OCI-M2 (cell line): ENCODE measurements at regions not wholly inside any gene's neighbourhood (a gene's known extent, or its start where the extent isn't known, plus 50 kb on each side); places are given as distances from the start of the nearest gene placed in this dataset.
"Not testable (repeated sequence)": the region's sequence is repeated elsewhere in the genome, so short reads cannot be mapped to it uniquely, and the experiment has no call there.

Experiments
- DNase-seq: peaks from one replicate; lab custom pipeline; 2025; ENCODE audit not compliant: unreplicated experiment; lab: John Stamatoyannopoulos, UW

- no peak for DNase-seq
Measured at GRCh38 chr5:174807471-174807870, 83.1 kb downstream of the MSX2 start.

GRCh38 chr5:174806729-174807128, 82.3 kb downstream of the MSX2 start:
- no peak for DNase-seq

- DNase-seq: no peak
Measured at GRCh38 chr5:174801798-174802197, 77.4 kb downstream of the MSX2 start.

GRCh38 chr5:174800435-174800834, 76.1 kb downstream of the MSX2 start:
- no peak for DNase-seq

- DNase-seq: no peak
Measured at GRCh38 chr5:174799121-174799520, 74.7 kb downstream of the MSX2 start.

GRCh38 chr5:174798551-174798951, 74.2 kb downstream of the MSX2 start:
- no peak for DNase-seq

- no peak for DNase-seq
Measured at GRCh38 chr5:174796711-174797192, 72.4 kb downstream of the MSX2 start.

GRCh38 chr5:174794931-174795672, 70.7 kb downstream of the MSX2 start:
- no peak for DNase-seq

GRCh38 chr5:174793684-174794328, 69.4 kb downstream of the MSX2 start:
- DNase-seq: no peak

- no peak for DNase-seq
Measured at GRCh38 chr5:174793076-174793475, 68.7 kb downstream of the MSX2 start.

- not testable (repeated sequence) for DNase-seq
Measured at GRCh38 chr5:174792265-174792664, 67.9 kb downstream of the MSX2 start.

GRCh38 chr5:174790906-174791305, 66.5 kb downstream of the MSX2 start:
- DNase-seq: no peak

- DNase-seq: no peak
Measured at GRCh38 chr5:174789596-174789995, 65.2 kb downstream of the MSX2 start.

- no peak for DNase-seq
Measured at GRCh38 chr5:174785120-174785680, 60.8 kb downstream of the MSX2 start.
